Vagina (tissue), 2 donors: ENCODE measurements at regions not wholly inside any gene's neighbourhood (a gene's known extent, or its start where the extent isn't known, plus 50 kb on each side); places are given as distances from the start of the nearest gene placed in this dataset.

Experiments used
- POLR2A ChIP-seq, 2 donors: fragments of 450-650 bp; IDR thresholded peaks; one replicate each; pipeline ENCODE4 v1.6.1; 2017; ENCODE audit warnings: antibody characterized with exemption in 2 of 2, mild to moderate bottlenecking in 2 of 2, moderate library complexity in 2 of 2
- POLR2AphosphoS5 ChIP-seq, 2 donors: sonication (generic); formaldehyde crosslinking; IDR thresholded peaks; one replicate each; pipeline ENCODE4 v1.9.0; 2017; ENCODE audit warnings: antibody characterized with exemption in 2 of 2, mild to moderate bottlenecking in 2 of 2, low read depth in 1 of 2; ENCODE audit not compliant: insufficient read depth in 1 of 2
- TF ChIP-seq, protein P1 (sequence below), 3 experiments: fragments of 450-650 bp in 2 of 3; fragments of 200-600 bp in 1 of 3; sonication (generic) in 1 of 3; IDR thresholded peaks; one replicate each; pipeline ENCODE4 v1.5.1; 2017 to 2019; ENCODE audit warnings: antibody characterized with exemption in 3 of 3, mild to moderate bottlenecking in 2 of 3, moderate library complexity in 2 of 3

DNA sequence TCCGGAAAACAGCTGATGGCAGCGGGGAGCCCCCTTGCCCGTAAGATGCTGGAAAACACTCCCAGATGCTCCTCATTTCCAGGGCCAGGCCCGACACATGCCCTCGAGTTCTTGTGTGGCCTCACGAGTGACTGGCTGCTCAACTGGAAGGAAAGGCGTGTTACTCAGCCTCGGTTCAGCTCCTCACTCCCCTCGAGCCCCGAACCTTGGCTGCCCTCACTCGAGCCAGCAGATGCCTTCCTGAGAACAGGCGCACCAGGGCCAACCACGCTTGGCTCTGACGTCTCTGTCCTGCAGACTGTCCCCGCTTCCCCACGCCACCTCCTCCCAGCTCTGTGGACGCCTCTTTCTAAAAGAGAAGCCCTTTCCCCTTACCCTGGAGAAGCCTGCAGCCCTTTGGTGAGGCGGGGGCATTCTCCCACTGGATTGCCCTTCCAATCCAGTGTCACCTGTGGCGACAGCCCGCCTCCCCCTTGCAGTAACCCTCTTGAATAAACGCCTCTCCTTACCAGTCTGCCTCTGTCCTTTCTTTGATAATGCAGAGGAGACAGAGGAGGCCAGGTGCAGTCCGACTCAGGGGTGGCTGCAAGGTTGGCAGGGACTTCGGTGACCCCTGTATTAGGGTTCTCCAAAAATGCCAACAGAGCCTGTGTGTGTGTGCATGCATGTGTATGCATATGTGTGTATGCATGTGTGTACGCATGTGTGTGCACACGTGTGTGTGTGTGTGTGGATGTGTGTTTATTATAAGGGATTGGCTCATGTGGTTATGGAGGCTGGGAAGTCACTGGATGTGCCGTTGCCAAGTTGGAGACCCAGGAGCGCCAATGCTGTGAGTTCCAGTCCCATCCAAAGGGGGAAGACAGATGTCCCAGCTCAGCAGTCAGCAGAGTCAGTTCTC is 166.3 kb downstream of the KIF26A start:
- TF ChIP-seq POLR2AphosphoS5 (IDR thresholded peaks at IDR 0.05; ENCODE audit: insufficient read depth in 1 of 2, low read depth in 1 of 2) (no peak), POLR2A (IDR thresholded peaks at IDR 0.05) (no peak)
- TF ChIP-seq, protein P1, sequence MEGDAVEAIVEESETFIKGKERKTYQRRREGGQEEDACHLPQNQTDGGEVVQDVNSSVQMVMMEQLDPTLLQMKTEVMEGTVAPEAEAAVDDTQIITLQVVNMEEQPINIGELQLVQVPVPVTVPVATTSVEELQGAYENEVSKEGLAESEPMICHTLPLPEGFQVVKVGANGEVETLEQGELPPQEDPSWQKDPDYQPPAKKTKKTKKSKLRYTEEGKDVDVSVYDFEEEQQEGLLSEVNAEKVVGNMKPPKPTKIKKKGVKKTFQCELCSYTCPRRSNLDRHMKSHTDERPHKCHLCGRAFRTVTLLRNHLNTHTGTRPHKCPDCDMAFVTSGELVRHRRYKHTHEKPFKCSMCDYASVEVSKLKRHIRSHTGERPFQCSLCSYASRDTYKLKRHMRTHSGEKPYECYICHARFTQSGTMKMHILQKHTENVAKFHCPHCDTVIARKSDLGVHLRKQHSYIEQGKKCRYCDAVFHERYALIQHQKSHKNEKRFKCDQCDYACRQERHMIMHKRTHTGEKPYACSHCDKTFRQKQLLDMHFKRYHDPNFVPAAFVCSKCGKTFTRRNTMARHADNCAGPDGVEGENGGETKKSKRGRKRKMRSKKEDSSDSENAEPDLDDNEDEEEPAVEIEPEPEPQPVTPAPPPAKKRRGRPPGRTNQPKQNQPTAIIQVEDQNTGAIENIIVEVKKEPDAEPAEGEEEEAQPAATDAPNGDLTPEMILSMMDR (IDR thresholded peaks at IDR 0.05) = no peak
